WTC11 (cell line): ENCODE measurements at regions not wholly inside any gene's neighbourhood (a gene's known extent, or its start where the extent isn't known, plus 50 kb on each side); places are given as distances from the start of the nearest gene placed in this dataset.

Experiments
- ATAC-seq: fragments of 200-7000 bp; cut with Tn5 transposase; 2 replicates; pipeline ENCODE4 v1.10.0; 2021; ENCODE audit warnings: mild to moderate bottlenecking, moderate library complexity
- CTCF ChIA-PET: fragments of 300-600 bp; sonication (Branson Sonifier 250); formaldehyde crosslinking; loops from one replicate; lab custom pipeline; 2021; ENCODE audit warnings: antibody characterized with exemption; lab: Charles Lee
- POLR2A ChIA-PET: fragments of 350-600 bp; sonication (Branson Sonifier 250); formaldehyde crosslinking; loops from one replicate; lab custom pipeline; 2021; ENCODE audit warnings: antibody characterized with exemption; lab: Charles Lee
- DNase-seq: peaks from one replicate; pipeline ENCODE4 v3.0.0; 2021; ENCODE audit warnings: low spot score
- H3K27ac Mint-ChIP-seq: 2 replicates; pipeline ENCODE4 v1.8.0; 2021; ENCODE audit warnings: mixed read lengths
- H3K27me3 Mint-ChIP-seq: 2 replicates; pipeline ENCODE4 v1.8.0; 2021; ENCODE audit warnings: low read depth, mild to moderate bottlenecking, moderate library complexity, mixed read lengths
- H3K36me3 Mint-ChIP-seq: 2 replicates; pipeline ENCODE4 v1.8.0; 2021; ENCODE audit warnings: mixed read lengths
- H3K4me1 Mint-ChIP-seq: 2 replicates; pipeline ENCODE4 v1.8.0; 2022; ENCODE audit warnings: mixed read lengths
- H3K4me3 Mint-ChIP-seq: 2 replicates; pipeline ENCODE4 v1.8.0; 2021; ENCODE audit warnings: mild to moderate bottlenecking, moderate library complexity, mixed read lengths
- H3K9me3 Mint-ChIP-seq: 2 replicates; pipeline ENCODE4 v1.8.0; 2021; ENCODE audit warnings: mixed read lengths
- ATF1 ChIP-seq: sonication (generic); formaldehyde crosslinking; IDR thresholded peaks from 2 replicates; pipeline ENCODE4 v1.8.1; 2023; ENCODE audit warnings: mild to moderate bottlenecking, moderate library complexity, missing genetic modification reagents
- CBFB ChIP-seq: sonication (generic); formaldehyde crosslinking; IDR thresholded peaks from 2 replicates; pipeline ENCODE4 v1.8.1; 2022; ENCODE audit warnings: mild to moderate bottlenecking, low read depth, missing genetic modification reagents
- ESRRA ChIP-seq: sonication (generic); formaldehyde crosslinking; IDR thresholded peaks from 2 replicates; pipeline ENCODE4 v1.8.1; 2022; ENCODE audit warnings: mild to moderate bottlenecking, missing genetic modification reagents, borderline replicate concordance
- ETV6 ChIP-seq: sonication (generic); formaldehyde crosslinking; IDR thresholded peaks from 2 replicates; pipeline ENCODE4 v1.8.1; 2022; ENCODE audit warnings: mild to moderate bottlenecking, missing genetic modification reagents
- FOXP1 ChIP-seq: sonication (generic); formaldehyde crosslinking; IDR thresholded peaks from 2 replicates; pipeline ENCODE4 v1.8.0; 2022; ENCODE audit warnings: missing genetic modification reagents, mild to moderate bottlenecking, moderate library complexity, borderline replicate concordance
- HMGA2 ChIP-seq: fragments of 250-450 bp; sonication (Bioruptor Pico); IDR thresholded peaks from 2 replicates; pipeline ENCODE4 v1.4.0; 2021; ENCODE audit warnings: mild to moderate bottlenecking, moderate library complexity
- NR1H2 ChIP-seq: sonication (generic); formaldehyde crosslinking; IDR thresholded peaks from 2 replicates; pipeline ENCODE4 v1.9.0; 2021; ENCODE audit warnings: mild to moderate bottlenecking, moderate library complexity, missing genetic modification reagents
- PRRX2 ChIP-seq: fragments of 250-450 bp; sonication (Bioruptor Pico); IDR thresholded peaks from 2 replicates; pipeline ENCODE4 v1.8.0; 2021; ENCODE audit warnings: mild to moderate bottlenecking
- RORB ChIP-seq: fragments of 250-450 bp; sonication (Bioruptor Pico); IDR thresholded peaks from 2 replicates; pipeline ENCODE4 v1.9.0; 2021; ENCODE audit warnings: mild to moderate bottlenecking
- SMAD4 ChIP-seq: sonication (generic); formaldehyde crosslinking; IDR thresholded peaks from 2 replicates; pipeline ENCODE4 v1.8.0; 2022; ENCODE audit warnings: mild to moderate bottlenecking, missing genetic modification reagents
- TF ChIP-seq, protein P1 (sequence below): sonication (generic); formaldehyde crosslinking; IDR thresholded peaks from 2 replicates; pipeline ENCODE4 v1.8.1; 2022; ENCODE audit warnings: low read depth, mild to moderate bottlenecking, moderate library complexity, missing genetic modification reagents, borderline replicate concordance
- TF ChIP-seq, protein P2 (sequence below): sonication (generic); formaldehyde crosslinking; IDR thresholded peaks from 2 replicates; pipeline ENCODE4 v1.8.1; 2023; ENCODE audit warnings: mild to moderate bottlenecking, missing genetic modification reagents, moderate library complexity
- TF ChIP-seq, protein P3 (sequence below): sonication (generic); formaldehyde crosslinking; IDR thresholded peaks from 2 replicates; pipeline ENCODE4 v1.8.1; 2023; ENCODE audit warnings: mild to moderate bottlenecking, missing genetic modification reagents, moderate library complexity
- TF ChIP-seq, protein P4 (sequence below): sonication (generic); formaldehyde crosslinking; IDR thresholded peaks from 2 replicates; pipeline ENCODE4 v1.8.0; 2022; ENCODE audit warnings: mild to moderate bottlenecking, missing genetic modification reagents
- TF ChIP-seq, protein P5 (sequence below): fragments of 250-450 bp; sonication (Bioruptor Pico); IDR thresholded peaks from 2 replicates; pipeline ENCODE4 v1.9.0; 2021; ENCODE audit warnings: moderate library complexity, mild to moderate bottlenecking, inconsistent platforms, borderline replicate concordance
- TF ChIP-seq, protein P6 (sequence below): sonication (generic); formaldehyde crosslinking; IDR thresholded peaks from 2 replicates; pipeline ENCODE4 v1.8.1; 2023; ENCODE audit warnings: mild to moderate bottlenecking, moderate library complexity, missing genetic modification reagents
- TF ChIP-seq, protein P7 (sequence below): sonication (generic); formaldehyde crosslinking; IDR thresholded peaks from 2 replicates; pipeline ENCODE4 v1.8.1; 2022; ENCODE audit warnings: missing genetic modification reagents, borderline replicate concordance
- TF ChIP-seq, protein P8 (sequence below): sonication (generic); formaldehyde crosslinking; IDR thresholded peaks from 2 replicates; pipeline ENCODE4 v1.8.0; 2023; ENCODE audit warnings: missing genetic modification reagents
- TF ChIP-seq, protein P9 (sequence below): sonication (generic); formaldehyde crosslinking; IDR thresholded peaks from 2 replicates; pipeline ENCODE4 v1.8.1; 2023; ENCODE audit warnings: mild to moderate bottlenecking, missing genetic modification reagents, borderline replicate concordance
- TF ChIP-seq, protein P10 (sequence below): fragments of 200-600 bp; IDR thresholded peaks from 2 replicates; pipeline ENCODE4 v1.8.0; 2022; ENCODE audit warnings: antibody characterized with exemption

DNA sequence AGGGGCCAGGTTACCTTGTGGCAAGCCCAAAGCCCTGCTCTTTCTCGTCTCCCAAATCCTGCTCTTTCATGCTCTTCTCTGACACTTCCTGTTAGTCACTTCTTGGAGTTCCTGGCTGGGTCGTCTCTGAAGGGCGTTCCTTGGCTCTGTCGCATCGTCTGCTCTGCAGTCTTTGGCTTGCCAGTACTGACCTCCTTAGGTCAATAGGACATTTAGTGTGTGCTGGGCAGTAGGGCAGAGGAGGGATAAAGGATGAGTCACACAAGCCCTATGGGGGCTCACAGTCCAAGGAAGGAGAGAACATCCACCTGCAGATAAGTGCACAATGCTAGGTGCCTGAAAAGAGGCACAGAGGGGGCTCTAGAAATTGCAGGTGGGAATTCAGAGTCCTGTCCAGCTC is 87.5 kb downstream of the FAM43A start:
- no peaks in the 10 kb centered on the region for H3K9me3 Mint-ChIP-seq
- ChIA-PET CTCF (no interaction called here), POLR2A (no interaction called here)
- TF ChIP-seq, protein P1, sequence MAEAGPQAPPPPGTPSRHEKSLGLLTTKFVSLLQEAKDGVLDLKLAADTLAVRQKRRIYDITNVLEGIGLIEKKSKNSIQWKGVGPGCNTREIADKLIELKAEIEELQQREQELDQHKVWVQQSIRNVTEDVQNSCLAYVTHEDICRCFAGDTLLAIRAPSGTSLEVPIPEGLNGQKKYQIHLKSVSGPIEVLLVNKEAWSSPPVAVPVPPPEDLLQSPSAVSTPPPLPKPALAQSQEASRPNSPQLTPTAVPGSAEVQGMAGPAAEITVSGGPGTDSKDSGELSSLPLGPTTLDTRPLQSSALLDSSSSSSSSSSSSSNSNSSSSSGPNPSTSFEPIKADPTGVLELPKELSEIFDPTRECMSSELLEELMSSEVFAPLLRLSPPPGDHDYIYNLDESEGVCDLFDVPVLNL (CRISPR knock-in tag), result no peak
- TF ChIP-seq, protein P2, sequence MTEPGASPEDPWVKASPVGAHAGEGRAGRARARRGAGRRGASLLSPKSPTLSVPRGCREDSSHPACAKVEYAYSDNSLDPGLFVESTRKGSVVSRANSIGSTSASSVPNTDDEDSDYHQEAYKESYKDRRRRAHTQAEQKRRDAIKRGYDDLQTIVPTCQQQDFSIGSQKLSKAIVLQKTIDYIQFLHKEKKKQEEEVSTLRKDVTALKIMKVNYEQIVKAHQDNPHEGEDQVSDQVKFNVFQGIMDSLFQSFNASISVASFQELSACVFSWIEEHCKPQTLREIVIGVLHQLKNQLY (CRISPR knock-in tag), result no peak
- TF ChIP-seq ETV6 (CRISPR knock-in tag), result no peak
- TF ChIP-seq, protein P3, sequence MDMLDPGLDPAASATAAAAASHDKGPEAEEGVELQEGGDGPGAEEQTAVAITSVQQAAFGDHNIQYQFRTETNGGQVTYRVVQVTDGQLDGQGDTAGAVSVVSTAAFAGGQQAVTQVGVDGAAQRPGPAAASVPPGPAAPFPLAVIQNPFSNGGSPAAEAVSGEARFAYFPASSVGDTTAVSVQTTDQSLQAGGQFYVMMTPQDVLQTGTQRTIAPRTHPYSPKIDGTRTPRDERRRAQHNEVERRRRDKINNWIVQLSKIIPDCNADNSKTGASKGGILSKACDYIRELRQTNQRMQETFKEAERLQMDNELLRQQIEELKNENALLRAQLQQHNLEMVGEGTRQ (CRISPR knock-in tag), result no peak
- no peak for TF ChIP-seq PRRX2 (CRISPR knock-in tag)
- no peak overlapping the region for H3K27ac Mint-ChIP-seq
- no peaks in the 10 kb centered on the region for H3K36me3 Mint-ChIP-seq
- H3K4me1 Mint-ChIP-seq, result peaks cover 24% of the 10 kb centered on the region
- DNase-seq (no peak), ATAC-seq (no peak)
- H3K4me3 Mint-ChIP-seq, result no peak overlapping the region
- peaks cover 34% of the 10 kb centered on the region for H3K27me3 Mint-ChIP-seq

DNA sequence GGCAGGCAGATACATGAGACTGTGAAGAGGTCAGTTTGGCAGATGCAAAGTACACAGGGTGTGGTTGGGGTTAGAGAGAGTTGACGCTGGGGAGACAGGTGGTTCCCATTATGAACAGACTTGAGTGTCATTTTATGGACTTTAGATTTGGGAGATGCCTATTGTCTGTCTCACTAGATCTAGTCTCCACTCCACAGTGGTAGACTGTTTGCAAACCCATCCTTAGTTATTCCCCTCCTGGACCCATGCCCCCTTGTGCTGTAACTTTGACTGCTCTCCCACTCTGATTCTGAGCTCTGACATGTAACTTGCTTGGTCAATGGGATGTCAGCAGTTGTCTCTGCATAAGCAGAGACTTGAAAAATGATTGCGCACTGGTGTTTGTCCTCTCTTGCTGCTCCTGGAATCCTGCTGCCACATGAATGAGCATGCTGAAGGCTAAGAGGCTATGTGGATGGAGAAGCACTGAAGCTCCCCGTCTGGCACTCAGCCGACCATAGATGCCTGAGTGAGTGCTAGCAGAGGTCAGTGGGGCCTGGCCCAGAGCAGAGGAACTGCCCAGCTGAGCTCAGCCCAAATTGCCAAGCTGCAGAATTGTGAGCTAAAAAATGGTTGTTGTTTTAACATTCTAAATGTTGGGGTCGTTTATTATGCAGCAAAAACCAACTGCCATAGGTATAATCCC is 88.2 kb downstream of the FAM43A start:
- CTCF ChIA-PET, result no interaction called here
- TF ChIP-seq CBFB (no peak), ATF1 (CRISPR knock-in tag) (no peak), ESRRA (no peak), PRRX2 (CRISPR knock-in tag) (no peak), HMGA2 (CRISPR knock-in tag) (no peak), NR1H2 (CRISPR knock-in tag) (no peak), RORB (no peak), FOXP1 (no peak), SMAD4 (CRISPR knock-in tag) (no peak)
- TF ChIP-seq, protein P4, sequence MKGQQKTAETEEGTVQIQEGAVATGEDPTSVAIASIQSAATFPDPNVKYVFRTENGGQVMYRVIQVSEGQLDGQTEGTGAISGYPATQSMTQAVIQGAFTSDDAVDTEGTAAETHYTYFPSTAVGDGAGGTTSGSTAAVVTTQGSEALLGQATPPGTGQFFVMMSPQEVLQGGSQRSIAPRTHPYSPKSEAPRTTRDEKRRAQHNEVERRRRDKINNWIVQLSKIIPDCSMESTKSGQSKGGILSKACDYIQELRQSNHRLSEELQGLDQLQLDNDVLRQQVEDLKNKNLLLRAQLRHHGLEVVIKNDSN (CRISPR knock-in tag), result no peak
- TF ChIP-seq, protein P5, sequence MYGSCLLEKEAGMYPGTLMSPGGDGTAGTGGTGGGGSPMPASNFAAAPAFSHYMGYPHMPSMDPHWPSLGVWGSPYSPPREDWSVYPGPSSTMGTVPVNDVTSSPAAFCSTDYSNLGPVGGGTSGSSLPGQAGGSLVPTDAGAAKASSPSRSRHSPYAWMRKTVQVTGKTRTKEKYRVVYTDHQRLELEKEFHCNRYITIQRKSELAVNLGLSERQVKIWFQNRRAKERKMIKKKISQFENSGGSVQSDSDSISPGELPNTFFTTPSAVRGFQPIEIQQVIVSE (CRISPR knock-in tag), result no peak
- TF ChIP-seq, protein P6, sequence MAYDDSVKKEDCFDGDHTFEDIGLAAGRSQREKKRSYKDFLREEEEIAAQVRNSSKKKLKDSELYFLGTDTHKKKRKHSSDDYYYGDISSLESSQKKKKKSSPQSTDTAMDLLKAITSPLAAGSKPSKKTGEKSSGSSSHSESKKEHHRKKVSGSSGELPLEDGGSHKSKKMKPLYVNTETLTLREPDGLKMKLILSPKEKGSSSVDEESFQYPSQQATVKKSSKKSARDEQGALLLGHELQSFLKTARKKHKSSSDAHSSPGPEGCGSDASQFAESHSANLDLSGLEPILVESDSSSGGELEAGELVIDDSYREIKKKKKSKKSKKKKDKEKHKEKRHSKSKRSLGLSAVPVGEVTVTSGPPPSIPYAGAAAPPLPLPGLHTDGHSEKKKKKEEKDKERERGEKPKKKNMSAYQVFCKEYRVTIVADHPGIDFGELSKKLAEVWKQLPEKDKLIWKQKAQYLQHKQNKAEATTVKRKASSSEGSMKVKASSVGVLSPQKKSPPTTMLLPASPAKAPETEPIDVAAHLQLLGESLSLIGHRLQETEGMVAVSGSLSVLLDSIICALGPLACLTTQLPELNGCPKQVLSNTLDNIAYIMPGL (CRISPR knock-in tag), result no peak
- TF ChIP-seq, protein P7, sequence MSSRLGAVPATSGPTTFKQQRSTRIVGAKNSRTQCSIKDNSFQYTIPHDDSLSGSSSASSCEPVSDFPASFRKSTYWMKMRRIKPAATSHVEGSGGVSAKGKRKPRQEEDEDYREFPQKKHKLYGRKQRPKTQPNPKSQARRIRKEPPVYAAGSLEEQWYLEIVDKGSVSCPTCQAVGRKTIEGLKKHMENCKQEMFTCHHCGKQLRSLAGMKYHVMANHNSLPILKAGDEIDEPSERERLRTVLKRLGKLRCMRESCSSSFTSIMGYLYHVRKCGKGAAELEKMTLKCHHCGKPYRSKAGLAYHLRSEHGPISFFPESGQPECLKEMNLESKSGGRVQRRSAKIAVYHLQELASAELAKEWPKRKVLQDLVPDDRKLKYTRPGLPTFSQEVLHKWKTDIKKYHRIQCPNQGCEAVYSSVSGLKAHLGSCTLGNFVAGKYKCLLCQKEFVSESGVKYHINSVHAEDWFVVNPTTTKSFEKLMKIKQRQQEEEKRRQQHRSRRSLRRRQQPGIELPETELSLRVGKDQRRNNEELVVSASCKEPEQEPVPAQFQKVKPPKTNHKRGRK, result no peak
- TF ChIP-seq, protein P8, sequence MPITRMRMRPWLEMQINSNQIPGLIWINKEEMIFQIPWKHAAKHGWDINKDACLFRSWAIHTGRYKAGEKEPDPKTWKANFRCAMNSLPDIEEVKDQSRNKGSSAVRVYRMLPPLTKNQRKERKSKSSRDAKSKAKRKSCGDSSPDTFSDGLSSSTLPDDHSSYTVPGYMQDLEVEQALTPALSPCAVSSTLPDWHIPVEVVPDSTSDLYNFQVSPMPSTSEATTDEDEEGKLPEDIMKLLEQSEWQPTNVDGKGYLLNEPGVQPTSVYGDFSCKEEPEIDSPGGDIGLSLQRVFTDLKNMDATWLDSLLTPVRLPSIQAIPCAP (CRISPR knock-in tag), result no peak
- TF ChIP-seq, protein P9, sequence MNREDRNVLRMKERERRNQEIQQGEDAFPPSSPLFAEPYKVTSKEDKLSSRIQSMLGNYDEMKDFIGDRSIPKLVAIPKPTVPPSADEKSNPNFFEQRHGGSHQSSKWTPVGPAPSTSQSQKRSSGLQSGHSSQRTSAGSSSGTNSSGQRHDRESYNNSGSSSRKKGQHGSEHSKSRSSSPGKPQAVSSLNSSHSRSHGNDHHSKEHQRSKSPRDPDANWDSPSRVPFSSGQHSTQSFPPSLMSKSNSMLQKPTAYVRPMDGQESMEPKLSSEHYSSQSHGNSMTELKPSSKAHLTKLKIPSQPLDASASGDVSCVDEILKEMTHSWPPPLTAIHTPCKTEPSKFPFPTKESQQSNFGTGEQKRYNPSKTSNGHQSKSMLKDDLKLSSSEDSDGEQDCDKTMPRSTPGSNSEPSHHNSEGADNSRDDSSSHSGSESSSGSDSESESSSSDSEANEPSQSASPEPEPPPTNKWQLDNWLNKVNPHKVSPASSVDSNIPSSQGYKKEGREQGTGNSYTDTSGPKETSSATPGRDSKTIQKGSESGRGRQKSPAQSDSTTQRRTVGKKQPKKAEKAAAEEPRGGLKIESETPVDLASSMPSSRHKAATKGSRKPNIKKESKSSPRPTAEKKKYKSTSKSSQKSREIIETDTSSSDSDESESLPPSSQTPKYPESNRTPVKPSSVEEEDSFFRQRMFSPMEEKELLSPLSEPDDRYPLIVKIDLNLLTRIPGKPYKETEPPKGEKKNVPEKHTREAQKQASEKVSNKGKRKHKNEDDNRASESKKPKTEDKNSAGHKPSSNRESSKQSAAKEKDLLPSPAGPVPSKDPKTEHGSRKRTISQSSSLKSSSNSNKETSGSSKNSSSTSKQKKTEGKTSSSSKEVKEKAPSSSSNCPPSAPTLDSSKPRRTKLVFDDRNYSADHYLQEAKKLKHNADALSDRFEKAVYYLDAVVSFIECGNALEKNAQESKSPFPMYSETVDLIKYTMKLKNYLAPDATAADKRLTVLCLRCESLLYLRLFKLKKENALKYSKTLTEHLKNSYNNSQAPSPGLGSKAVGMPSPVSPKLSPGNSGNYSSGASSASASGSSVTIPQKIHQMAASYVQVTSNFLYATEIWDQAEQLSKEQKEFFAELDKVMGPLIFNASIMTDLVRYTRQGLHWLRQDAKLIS, result no peak
- TF ChIP-seq, protein P10, sequence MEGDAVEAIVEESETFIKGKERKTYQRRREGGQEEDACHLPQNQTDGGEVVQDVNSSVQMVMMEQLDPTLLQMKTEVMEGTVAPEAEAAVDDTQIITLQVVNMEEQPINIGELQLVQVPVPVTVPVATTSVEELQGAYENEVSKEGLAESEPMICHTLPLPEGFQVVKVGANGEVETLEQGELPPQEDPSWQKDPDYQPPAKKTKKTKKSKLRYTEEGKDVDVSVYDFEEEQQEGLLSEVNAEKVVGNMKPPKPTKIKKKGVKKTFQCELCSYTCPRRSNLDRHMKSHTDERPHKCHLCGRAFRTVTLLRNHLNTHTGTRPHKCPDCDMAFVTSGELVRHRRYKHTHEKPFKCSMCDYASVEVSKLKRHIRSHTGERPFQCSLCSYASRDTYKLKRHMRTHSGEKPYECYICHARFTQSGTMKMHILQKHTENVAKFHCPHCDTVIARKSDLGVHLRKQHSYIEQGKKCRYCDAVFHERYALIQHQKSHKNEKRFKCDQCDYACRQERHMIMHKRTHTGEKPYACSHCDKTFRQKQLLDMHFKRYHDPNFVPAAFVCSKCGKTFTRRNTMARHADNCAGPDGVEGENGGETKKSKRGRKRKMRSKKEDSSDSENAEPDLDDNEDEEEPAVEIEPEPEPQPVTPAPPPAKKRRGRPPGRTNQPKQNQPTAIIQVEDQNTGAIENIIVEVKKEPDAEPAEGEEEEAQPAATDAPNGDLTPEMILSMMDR, result no peak

More for the DNA sequence above, 88.2 kb downstream of the FAM43A start:
- peaks cover 29% of the 10 kb centered on the region for H3K27me3 Mint-ChIP-seq
- H3K36me3 Mint-ChIP-seq, result no peaks in the 10 kb centered on the region
- H3K4me3 Mint-ChIP-seq, result no peak overlapping the region
- ATAC-seq (no peak), DNase-seq (no peak)
- peaks cover 20% of the 10 kb centered on the region for H3K4me1 Mint-ChIP-seq
- H3K27ac Mint-ChIP-seq, result no peak overlapping the region
- POLR2A ChIA-PET, result no interaction called here
- peaks cover 6% of the 10 kb centered on the region for H3K9me3 Mint-ChIP-seq
